GM12873 (cell line): ENCODE measurements at regions not wholly inside any gene's neighbourhood (a gene's known extent, or its start where the extent isn't known, plus 50 kb on each side); places are given as distances from the start of the nearest gene placed in this dataset.

Experiments
- CTCF ChIP-seq: IDR thresholded peaks from 2 replicates; pipeline ENCODE4 v1.5.1; 2012; ENCODE audit warnings: low read depth, mild to moderate bottlenecking, moderate library complexity, low read length, control low read depth; ENCODE audit not compliant: insufficient read depth; ENCODE audit errors: missing control alignments

- TF ChIP-seq CTCF: no peak
Measured at GRCh38 chr4:111701102-111701501, 444.2 kb upstream of the FAM241A start.

- no peak for TF ChIP-seq CTCF
Measured at GRCh38 chr4:111707491-111707890, 437.8 kb upstream of the FAM241A start.

GRCh38 chr4:111712093-111712677 lies 433.1 kb upstream of the FAM241A start:
- TF ChIP-seq CTCF: no peak

- TF ChIP-seq CTCF: no peak
Measured at GRCh38 chr4:111713276-111713675, 432.0 kb upstream of the FAM241A start.

GRCh38 chr4:111717921-111718320 lies 427.3 kb upstream of the FAM241A start:
- no peak for TF ChIP-seq CTCF

GRCh38 chr4:111718763-111719559 lies 426.3 kb upstream of the FAM241A start:
- TF ChIP-seq CTCF: no peak

GRCh38 chr4:111720866-111721265 lies 424.4 kb upstream of the FAM241A start:
- no peak for TF ChIP-seq CTCF
